ENCODE measurements at regions not wholly inside any gene's neighbourhood (a gene's known extent, or its start where the extent isn't known, plus 50 kb on each side); places are given as distances from the start of the nearest gene placed in this dataset.

DNA sequence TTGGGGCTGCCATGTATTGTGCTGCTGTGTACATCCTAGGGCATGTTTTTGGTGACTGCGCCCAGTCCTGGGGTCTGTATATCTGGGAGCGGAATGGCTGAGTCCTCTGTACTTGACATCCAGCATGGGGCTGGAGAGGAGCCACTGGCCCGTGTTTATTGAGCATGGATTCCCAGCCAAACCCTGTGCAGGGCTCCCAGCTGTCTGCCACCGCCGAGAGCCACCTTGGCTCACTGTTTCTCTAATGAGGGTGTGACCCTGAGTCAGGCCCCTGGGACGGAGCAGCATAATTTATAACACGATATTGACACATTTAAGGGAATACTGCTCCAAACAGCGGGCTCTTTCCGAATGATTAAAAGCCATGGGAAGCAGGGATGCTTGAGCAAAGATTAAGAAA lies 211.5 kb upstream of the PWP1 start:
- TF ChIP-seq CTCF (IDR thresholded peaks at IDR 0.05; ENCODE audit: low read length) = no peak
- no peak for TF ChIP-seq EZH2 (IDR thresholded peaks at IDR 0.05; ENCODE audit: borderline replicate concordance, low read length)

Data from OCI-LY1 (cell line).